ENCODE measurements at regions not wholly inside any gene's neighbourhood (a gene's known extent, or its start where the extent isn't known, plus 50 kb on each side); places are given as distances from the start of the nearest gene placed in this dataset.

DNA sequence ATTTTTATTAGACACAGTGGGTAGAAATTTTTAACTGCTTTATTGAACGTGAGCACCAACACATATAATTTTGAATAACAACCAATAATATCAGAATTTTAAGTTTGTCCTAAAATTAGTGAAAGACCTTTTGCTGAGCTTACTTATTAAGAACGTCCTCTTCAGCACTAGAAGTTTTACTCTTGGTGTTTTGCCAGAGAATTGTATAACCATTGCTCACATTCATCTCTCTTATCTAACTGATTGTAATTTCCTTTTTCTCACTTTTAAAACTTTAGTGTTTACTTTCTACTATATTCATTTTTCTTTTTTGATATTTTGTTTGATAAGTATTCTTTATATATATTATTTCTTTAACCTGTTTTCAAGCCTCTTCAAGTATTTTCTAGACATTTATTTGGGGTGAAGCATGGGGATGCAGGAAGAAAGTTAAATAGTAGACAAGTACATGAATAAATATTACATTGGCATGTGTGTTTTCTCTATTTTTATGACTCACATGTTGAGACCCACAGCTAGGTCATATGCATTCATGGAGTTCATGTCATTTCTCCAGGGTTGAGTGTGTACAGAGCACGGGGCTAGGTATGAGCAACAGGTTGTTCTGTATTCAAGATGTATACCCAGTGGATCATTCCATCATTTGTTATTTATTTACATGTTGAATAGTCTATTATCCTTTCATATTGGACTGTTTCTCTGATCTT lies 90.6 kb downstream of the ATP6V1G3 start:
- DNase-seq (no peak), ATAC-seq (no peak)
- H3K4me1 ChIP-seq: no peaks in the 10 kb centered on the region
- intact Hi-C loops (cut with DNase I): no loop called here
- TF ChIP-seq POLR2A (IDR thresholded peaks at IDR 0.05): no peak
- TF ChIP-seq, protein P1, sequence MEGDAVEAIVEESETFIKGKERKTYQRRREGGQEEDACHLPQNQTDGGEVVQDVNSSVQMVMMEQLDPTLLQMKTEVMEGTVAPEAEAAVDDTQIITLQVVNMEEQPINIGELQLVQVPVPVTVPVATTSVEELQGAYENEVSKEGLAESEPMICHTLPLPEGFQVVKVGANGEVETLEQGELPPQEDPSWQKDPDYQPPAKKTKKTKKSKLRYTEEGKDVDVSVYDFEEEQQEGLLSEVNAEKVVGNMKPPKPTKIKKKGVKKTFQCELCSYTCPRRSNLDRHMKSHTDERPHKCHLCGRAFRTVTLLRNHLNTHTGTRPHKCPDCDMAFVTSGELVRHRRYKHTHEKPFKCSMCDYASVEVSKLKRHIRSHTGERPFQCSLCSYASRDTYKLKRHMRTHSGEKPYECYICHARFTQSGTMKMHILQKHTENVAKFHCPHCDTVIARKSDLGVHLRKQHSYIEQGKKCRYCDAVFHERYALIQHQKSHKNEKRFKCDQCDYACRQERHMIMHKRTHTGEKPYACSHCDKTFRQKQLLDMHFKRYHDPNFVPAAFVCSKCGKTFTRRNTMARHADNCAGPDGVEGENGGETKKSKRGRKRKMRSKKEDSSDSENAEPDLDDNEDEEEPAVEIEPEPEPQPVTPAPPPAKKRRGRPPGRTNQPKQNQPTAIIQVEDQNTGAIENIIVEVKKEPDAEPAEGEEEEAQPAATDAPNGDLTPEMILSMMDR (IDR thresholded peaks at IDR 0.05): no peak
- H3K36me3 ChIP-seq: no peaks in the 10 kb centered on the region
- no peaks in the 10 kb centered on the region for H3K9me3 ChIP-seq
- H3K27ac ChIP-seq: no peak overlapping the region
- whole genome bisulfite sequencing (ENCODE audit: insufficient coverage, low coverage, low lambda C conversion rate, missing lambda C conversion rate): 41% methylated on average over 3 of the region's 3 CpGs
- H3K4me3 ChIP-seq: no peak overlapping the region
- H3K27me3 ChIP-seq: no peaks in the 10 kb centered on the region

DNA sequence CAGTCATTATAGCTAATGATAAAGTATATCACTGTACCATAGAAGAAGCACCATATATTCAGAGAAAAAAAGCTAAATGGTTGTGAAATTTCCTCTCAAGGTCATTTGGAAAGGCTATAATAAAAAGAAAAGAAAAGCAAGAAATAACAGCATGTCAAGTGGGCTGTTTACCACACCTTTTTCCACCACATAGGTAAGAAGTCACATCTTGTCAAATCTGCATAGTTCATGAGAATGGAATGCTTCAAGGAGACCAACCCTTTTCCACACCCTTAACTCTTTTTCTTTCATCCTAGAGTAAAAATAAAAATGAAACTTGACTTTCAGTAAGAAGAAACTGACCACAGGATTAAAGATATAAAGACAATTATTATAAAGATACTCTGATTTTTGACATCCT lies 91.2 kb downstream of the ATP6V1G3 start:
- Histone ChIP-seq H3K4me3 (no peak overlapping the region), H3K9me3 (no peaks in the 10 kb centered on the region), H3K27me3 (no peaks in the 10 kb centered on the region), H3K27ac (no peak overlapping the region), H3K36me3 (no peaks in the 10 kb centered on the region), H3K4me1 (no peaks in the 10 kb centered on the region)
- intact Hi-C loops (cut with DNase I): no loop called here
- ATAC-seq (no peak), DNase-seq (no peak)
- TF ChIP-seq, protein P1 (IDR thresholded peaks at IDR 0.05): no peak
- no peak for TF ChIP-seq POLR2A (IDR thresholded peaks at IDR 0.05)

DNA sequence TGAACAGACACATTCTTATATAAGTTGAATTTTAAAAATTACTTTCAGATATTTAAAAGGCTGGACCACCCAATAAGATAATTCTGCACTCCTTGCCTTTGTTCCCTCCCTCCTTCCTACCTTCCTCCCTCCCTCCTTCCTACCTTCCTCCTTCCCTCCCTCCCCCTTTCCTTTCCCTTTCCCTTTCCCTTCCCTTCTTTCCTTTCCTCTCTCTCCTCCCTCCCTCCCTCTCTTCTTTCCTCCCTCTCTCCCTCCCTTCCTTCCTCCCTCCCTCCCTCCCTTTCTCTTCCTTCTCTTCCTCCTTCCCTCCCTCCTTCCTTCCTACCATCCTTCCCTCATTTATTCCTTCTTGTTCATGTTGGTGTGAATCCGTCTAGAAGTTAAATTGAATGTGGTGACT lies 93.0 kb downstream of the ATP6V1G3 start:
- Histone ChIP-seq H3K36me3 (no peaks in the 10 kb centered on the region), H3K4me3 (no peak overlapping the region), H3K27ac (no peak overlapping the region), H3K27me3 (no peaks in the 10 kb centered on the region), H3K9me3 (no peaks in the 10 kb centered on the region), H3K4me1 (no peaks in the 10 kb centered on the region)
- intact Hi-C loops (cut with DNase I): no loop called here
- TF ChIP-seq, protein P1 (IDR thresholded peaks at IDR 0.05): no peak
- no peak for TF ChIP-seq POLR2A (IDR thresholded peaks at IDR 0.05)
- DNase-seq: no peak
- WGBS (ENCODE audit: insufficient coverage, low coverage, low lambda C conversion rate, missing lambda C conversion rate): 65% methylated on average over 1 of the region's 1 CpG
- no peak for ATAC-seq

DNA sequence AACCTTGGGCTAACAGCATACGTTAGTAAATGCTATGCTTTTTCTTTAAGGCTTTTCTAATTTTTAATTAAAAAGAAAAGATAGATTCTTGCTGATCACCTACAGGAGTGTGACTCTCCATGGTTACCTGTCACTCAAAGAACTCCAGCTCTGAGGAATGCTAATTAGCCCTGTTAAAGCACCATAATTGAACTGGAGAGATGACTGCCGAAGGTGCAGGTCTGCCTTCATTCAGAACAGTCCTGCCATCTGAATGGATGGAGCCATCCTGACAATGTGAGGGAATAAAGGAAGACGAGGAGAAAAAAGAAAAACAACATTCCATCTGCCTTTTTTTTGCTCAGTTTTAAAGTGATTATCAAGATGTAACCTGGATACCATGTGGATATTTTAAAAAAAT lies 94.6 kb downstream of the ATP6V1G3 start:
- Histone ChIP-seq H3K27ac (no peak overlapping the region), H3K4me3 (no peak overlapping the region), H3K4me1 (no peaks in the 10 kb centered on the region), H3K36me3 (no peaks in the 10 kb centered on the region), H3K27me3 (no peaks in the 10 kb centered on the region), H3K9me3 (no peaks in the 10 kb centered on the region)
- ATAC-seq (no peak), DNase-seq (no peak)
- TF ChIP-seq POLR2A (IDR thresholded peaks at IDR 0.05): no peak
- TF ChIP-seq, protein P1 (IDR thresholded peaks at IDR 0.05): no peak
- 41% methylated on average over 3 of the region's 3 CpGs for WGBS (ENCODE audit: insufficient coverage, low coverage, low lambda C conversion rate, missing lambda C conversion rate)
- intact Hi-C loops (cut with DNase I): no loop called here

DNA sequence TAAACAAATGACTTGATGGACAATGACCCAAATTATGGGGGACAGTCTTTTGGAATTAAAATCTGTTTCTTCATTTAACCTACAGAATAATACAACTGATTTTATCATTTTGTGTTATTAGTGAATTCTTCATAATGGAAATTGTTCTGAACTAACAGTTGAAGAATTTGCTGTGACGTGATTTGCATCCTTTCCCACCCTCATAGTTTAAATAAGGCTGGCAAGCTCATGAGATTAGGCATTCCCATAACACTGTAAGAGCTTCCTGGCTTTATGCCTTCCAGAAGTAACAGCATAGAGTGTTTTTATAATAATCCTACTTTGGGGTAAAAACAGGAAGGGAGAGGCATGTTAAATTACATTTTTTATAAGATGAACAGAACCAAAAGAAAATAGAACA lies 95.7 kb downstream of the ATP6V1G3 start:
- ATAC-seq: no peak
- WGBS (ENCODE audit: insufficient coverage, low coverage, low lambda C conversion rate, missing lambda C conversion rate): 13% methylated on average over 1 of the region's 1 CpG

More for the DNA sequence above, 95.7 kb downstream of the ATP6V1G3 start:
- intact Hi-C loops (cut with DNase I): no loop called here
- TF ChIP-seq, protein P1 (IDR thresholded peaks at IDR 0.05): no peak
- no peak for TF ChIP-seq POLR2A (IDR thresholded peaks at IDR 0.05)
- no peak overlapping the region for H3K27ac ChIP-seq
- no peaks in the 10 kb centered on the region for H3K27me3 ChIP-seq
- no peaks in the 10 kb centered on the region for H3K4me1 ChIP-seq
- no peaks in the 10 kb centered on the region for H3K9me3 ChIP-seq
- no peak for DNase-seq
- no peaks in the 10 kb centered on the region for H3K36me3 ChIP-seq
- no peak overlapping the region for H3K4me3 ChIP-seq
